ENCODE measurements at regions not wholly inside any gene's neighbourhood (a gene's known extent, or its start where the extent isn't known, plus 50 kb on each side); places are given as distances from the start of the nearest gene placed in this dataset.

GRCh38 chr9:89721971-89722530 is 117.2 kb downstream of the GADD45G start:
- DNase-seq (ENCODE audit: low read depth in 3 of 3), result no peak

- no peak for DNase-seq (ENCODE audit: low read depth in 3 of 3)
These were observed 117.9 kb downstream of the GADD45G start for GRCh38 chr9:89722712-89723111.

GRCh38 chr9:89723469-89724100 is 118.8 kb downstream of the GADD45G start:
- no peak for DNase-seq (ENCODE audit: low read depth in 3 of 3)

- no peak for DNase-seq (ENCODE audit: low read depth in 3 of 3)
These were observed 119.8 kb downstream of the GADD45G start for GRCh38 chr9:89724659-89725058.

- DNase-seq (ENCODE audit: low read depth in 3 of 3), result no peak
These were observed 120.5 kb downstream of the GADD45G start for GRCh38 chr9:89725271-89725670.

DNA sequence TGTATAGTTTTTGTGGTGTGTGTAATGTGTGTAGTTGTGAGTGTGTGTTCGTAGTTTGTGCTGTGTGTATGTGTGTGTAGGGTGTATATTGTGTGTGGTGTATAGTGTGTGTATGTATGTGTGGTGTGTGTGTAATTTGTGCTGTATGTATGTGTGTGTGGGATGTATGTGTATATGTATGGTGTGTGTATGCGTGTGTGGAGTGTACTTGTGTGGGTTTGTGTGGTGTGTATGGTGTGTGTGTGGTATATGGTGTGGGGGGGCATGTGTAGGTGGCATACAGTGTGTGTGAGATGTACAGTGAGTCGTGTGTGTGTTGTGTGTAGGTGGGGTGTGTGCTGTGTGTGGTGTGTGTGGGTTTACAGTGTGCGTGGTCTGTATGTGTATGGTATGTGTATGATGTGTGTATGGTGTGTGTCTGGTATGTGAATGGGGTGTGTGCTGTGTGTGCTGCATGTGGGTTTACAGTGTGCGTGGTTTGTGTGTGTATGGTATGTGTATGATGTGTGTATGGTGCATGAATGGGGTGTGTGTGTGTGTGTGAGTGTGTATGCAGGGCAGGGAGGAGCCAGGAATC is 125.2 kb downstream of the GADD45G start:
- no peak for DNase-seq (ENCODE audit: low read depth in 3 of 3)

DNA sequence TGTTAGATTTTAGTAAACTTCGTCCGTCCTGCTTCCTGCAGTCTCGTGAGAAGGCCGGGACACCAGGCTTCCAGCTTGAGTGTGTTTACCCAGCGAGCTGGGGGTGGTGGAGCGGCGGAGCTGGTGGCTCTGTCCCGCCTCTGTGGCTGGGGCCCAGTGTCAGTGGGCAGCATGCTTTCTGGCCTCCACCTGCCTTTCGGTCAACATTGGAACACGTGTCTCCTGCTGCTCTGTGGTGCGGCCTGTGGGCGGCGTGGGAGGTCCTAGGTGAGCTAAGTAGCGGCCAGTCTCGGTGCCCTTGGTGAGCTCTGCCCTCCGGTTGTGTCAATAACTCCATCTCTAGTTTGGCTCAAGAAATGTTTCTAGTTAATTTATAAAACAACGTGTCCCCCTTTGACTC is 125.9 kb downstream of the GADD45G start:
- no peak for DNase-seq (ENCODE audit: low read depth in 3 of 3)

DNA sequence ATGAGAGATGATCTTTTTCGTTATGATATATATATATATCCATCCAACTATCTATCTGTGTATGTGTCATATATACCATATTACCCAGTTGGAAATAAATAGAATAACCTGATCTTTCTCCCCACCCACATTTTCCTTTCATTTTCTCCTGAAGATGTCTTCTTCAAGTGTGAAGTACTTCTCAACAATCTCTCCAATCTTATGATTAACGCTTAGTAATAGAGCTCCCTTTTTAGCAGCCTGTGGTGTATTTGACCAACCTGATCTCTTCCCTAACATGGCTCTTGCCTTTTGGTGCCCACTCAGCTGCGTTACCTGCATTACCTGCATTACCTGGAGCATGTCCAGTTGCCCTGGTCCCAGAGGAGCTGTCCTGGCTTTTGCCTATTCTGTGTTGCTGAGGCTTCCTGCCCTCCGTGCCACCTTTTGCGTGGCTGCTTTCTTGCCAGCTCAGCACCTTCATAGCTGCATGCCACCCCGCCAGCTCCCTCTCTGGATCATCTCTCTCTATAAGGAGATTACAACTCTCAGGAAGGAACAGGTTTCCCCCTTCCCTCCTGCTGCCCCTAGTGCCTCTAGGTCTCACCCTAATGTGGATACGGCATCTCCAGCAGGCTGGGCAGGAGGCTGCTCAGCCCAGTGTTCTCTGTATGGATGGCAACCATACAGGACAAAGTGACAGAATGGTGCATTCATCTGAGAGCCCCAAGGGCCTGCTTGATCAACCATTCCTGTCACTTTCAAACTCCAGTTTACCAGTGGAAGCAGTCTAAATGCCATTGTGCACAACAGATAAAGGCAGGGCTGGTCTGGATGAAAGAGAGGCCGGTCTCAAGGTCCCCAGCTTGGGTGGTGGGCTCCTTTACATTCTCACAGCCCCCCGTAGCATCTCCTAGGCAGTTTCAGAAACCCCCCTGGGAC is 126.7 kb downstream of the GADD45G start:
- DNase-seq (ENCODE audit: low read depth in 3 of 3), result no peak

DNA sequence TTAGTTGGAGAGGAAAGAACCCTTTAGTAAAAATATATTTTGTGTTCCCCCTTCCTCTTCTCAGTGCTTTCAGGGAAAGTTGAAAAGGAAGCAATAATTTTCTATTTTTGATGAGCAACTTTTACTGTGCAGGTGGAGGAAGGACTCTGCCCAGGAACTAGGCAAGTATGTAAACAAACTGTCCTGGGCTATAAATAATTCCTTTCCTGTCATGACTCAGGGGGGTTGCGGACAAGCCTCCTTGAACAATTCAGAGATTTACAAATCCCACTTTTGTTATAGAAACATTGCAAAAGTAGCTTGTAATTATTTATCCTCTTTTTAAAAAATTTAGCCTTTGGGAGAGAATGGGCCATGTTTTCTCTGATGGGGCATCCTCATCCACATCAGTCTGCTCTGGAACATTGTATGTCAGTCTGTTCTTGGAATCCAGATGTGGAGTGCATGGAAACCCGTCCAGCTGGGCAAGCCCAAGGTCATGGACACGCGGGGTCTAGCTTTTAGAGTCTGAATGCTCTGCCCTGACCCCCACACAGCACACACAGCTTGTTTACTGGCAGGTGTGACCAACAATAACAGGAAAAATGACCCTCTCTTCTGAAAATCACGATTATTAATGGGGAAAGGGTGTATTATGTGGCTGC is 127.6 kb downstream of the GADD45G start:
- DNase-seq (ENCODE audit: low read depth in 3 of 3), result no peak

DNA sequence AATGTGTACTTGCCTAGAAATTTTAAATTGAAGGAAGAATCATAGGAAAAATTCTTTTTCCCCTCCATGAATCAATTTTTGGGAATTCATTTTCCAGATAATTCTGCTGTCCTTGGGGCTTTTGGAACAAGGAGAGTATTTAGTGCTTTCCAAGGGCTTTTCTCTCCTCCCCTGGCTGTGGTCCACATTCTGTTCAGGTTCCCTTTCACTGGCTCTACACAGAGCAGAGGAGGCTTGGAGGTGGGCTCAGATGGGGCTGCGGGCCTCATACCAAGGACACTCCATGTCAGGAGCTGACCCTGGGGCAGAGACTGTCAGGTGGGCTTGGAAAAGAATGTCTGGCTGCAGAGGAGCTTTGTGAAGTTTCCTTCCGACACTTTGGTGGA is 128.1 kb downstream of the GADD45G start:
- DNase-seq (ENCODE audit: low read depth in 3 of 3), result no peak

GRCh38 chr9:89734600-89735041 is 129.8 kb downstream of the GADD45G start:
- DNase-seq (ENCODE audit: low read depth in 3 of 3), result no peak

DNA sequence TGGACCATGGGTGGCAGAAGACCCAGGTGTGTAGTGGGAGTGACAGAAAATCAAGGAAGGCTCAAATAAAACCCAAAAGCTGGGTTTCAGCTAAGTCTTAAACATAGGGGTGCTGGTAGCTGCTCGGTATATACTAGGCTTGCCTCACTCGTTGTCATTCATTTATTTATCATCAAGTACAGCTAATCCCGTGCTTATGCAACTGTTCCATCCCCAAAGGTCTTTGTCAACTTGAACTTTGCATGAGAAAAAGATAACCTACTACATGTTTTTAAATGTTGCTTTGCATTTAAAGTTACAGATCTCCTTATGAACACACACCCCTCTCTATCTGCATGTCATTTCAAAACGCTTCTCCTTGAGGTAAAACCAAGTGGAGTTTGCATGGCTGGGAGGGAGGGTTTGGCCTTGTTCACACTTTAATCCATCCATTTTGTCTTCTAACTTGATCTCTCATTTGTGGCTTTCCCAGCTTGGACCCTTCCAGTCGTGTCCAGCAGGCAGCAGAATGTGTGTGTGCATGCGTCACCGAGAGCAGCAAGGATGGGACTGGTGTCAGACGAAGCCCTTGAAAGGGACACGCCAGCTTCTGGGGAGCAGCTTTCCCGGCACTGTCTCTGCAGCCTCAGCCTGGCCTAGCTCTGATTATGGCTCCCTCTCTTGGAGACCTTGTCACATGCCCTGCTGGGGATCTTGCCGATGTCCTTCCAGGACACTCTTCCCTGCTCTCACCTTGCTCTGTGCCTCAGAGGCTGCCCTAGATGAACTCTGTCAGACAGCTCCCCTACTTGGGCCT is 133.5 kb downstream of the GADD45G start:
- DNase-seq (ENCODE audit: low read depth in 3 of 3), result no peak

- no peak for DNase-seq (ENCODE audit: low read depth in 3 of 3)
These were observed 134.7 kb downstream of the GADD45G start for GRCh38 chr9:89739511-89739910.

DNA sequence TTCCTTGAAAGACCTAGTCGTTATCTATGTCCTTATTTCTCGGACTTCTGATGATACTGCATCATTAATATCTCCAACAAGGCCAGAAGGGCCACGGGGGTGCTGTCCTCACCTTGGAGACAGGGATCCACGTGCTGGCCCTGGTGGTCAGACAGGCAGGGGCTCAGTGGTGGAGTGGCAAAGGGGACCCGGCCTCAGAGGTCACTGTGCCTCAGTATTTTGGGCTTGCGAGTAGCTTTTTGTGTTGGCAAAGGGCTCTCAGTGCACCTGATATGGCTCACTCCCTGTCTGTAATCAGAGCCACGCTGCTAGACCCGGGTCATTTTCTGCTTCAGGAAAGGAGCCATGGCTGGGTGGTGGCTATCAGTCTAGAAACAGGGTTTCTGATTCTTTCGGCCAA is 135.1 kb downstream of the GADD45G start:
- DNase-seq (ENCODE audit: low read depth in 3 of 3), result no peak

DNA sequence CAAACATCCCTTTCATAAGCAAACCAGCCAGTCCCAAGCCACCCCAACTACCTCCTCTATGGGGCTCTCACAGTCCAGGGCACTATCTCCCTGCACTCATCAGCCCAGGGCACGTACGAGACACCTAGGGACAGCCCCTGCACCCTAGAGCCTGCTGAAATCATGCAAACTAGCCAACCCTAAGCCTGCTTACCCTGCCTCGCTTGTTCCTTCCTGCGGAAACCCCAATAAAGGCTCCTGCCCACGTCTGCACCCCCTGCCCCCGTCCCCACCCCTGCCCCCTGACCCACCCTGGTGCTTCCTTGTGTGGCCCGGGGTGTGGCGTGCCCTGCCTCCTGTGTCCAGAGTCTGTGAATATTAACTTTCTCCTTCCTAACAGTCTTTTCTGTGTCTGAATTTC is 135.9 kb downstream of the GADD45G start:
- no peak for DNase-seq (ENCODE audit: low read depth in 3 of 3)

GRCh38 chr9:89742660-89743059 is 137.8 kb downstream of the GADD45G start:
- no peak for DNase-seq (ENCODE audit: low read depth in 3 of 3)

DNA sequence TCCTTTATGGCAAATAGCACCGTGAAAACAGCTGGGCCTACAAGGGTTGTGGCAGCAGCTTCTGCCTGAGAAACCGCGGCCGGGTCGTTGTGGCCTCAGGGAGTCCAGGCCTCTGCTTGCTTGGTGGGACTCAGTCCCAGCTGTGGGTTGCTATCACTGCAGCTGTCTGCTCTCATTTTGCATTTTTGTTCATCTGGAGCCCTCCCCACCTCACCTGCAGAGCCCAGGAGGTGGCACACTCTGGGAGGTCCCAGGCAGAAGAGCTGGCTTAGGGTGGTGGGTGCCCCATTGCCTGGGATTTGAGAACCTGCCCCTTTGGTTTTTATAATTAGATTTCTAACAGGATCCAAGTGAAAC is 138.4 kb downstream of the GADD45G start:
- no peak for DNase-seq (ENCODE audit: low read depth in 3 of 3)

DNA sequence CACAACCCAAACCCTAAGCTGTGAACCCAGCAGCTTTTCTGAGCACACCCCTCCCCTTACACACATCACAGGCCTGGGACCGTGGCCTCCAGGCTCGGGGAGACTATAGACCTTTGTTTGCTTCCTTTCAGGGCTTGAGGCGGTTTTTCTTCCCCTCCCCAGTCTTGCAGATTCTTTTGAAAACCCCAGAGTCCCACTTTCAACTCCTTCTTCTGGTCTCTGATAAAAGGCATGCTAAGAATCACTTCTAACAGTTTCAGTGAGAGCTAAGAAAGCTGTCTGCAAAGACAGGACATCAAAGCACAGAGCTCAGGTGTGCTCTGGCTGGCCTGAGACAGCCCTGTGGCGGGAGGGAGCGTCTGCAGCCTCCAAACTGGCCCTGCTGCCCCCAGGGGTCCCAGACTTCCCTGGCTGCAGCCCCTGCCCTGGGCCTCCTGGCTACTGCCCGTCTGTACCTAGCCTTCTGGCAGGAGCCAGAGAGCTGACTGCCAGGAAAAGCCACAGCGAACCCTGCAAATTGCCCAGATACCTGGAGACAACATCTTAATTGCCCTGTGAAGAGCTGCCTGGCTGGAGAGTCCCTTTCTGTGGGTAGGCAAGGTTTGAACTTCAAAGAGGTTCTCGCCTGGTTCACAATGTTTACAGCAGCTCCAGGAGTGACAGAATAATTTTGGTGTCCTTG is 138.9 kb downstream of the GADD45G start:
- DNase-seq (ENCODE audit: low read depth in 3 of 3), result no peak

GRCh38 chr9:89744255-89744648 is 139.4 kb downstream of the GADD45G start:
- no peak for DNase-seq (ENCODE audit: low read depth in 3 of 3)

- DNase-seq (ENCODE audit: low read depth in 3 of 3), result no peak
These were observed 139.9 kb downstream of the GADD45G start for GRCh38 chr9:89744730-89745129.

Measured in stimulated activated CD4-positive, alpha-beta T cell treated with anti-CD3 and anti-CD28 coated beads, TNF-alpha, amount 100 ng/mL, for 4 hours (primary cell).